GM21447 (cell line): ENCODE measurements at regions not wholly inside any gene's neighbourhood (a gene's known extent, or its start where the extent isn't known, plus 50 kb on each side); places are given as distances from the start of the nearest gene placed in this dataset.

Experiments used
- ATAC-seq: cut with Tn5 transposase; IDR thresholded peaks from one replicate; pipeline ENCODE4 v1.9.1; 2021; ENCODE audit not compliant: unreplicated experiment

DNA sequence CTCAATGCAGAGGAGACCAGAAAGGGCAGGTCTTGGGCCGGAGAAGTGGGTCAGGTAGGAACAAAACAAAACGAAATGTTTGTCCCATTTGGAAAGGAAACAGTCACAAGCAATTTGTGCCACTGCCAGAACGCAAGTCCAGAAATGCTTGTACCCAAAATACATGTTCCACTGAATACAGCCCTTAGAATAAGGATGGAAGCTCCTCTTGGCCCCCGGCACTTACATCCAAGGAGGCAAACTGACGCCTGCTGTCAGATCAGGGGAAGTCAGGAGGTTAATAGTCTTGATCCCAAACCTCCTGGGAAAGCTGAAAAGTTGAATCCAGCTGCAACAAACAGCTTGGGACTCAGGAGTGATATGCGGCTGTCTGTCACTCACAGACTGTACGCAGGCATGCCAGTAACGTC is 75.9 kb upstream of the GALNT2 start:
- no peak for ATAC-seq

DNA sequence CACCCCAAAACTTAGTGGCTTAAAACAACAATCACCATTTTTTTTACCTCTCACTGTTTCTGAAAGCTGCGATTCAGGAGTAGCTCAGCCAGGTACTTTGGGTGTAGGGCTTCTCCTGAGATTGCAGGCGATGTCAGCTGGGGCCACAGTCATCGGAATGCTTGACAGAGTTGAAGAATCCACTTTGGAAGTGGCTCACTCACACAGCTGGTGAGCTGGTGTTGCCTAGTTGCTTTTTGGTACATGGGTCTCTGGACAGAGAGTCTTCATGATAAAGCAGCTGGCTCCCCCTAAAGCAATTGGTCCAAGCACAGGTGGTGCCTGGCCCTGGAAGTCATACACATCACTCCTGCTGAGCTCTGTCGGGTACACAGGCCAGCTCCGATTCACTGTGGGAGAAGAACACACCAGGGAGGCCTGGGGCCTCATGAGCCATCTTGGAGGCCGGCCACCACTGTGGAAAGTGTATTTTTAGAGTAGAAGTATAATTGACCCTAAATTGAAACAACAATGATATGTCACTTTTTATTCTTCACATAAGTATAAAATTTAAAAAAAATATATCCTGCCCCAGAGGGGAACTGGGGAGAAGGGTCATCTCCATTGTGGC is 75.2 kb upstream of the GALNT2 start:
- ATAC-seq: no peak

- ATAC-seq: no peak
These were observed 74.0 kb upstream of the GALNT2 start for GRCh38 chr1:229993060-229993459.

- ATAC-seq: no peak
These were observed 73.1 kb upstream of the GALNT2 start for GRCh38 chr1:229993894-229994293.

GRCh38 chr1:229999004-229999670 is 67.9 kb upstream of the GALNT2 start:
- ATAC-seq: no peak

GRCh38 chr1:230000493-230001184 is 66.4 kb upstream of the GALNT2 start:
- ATAC-seq: no peak

DNA sequence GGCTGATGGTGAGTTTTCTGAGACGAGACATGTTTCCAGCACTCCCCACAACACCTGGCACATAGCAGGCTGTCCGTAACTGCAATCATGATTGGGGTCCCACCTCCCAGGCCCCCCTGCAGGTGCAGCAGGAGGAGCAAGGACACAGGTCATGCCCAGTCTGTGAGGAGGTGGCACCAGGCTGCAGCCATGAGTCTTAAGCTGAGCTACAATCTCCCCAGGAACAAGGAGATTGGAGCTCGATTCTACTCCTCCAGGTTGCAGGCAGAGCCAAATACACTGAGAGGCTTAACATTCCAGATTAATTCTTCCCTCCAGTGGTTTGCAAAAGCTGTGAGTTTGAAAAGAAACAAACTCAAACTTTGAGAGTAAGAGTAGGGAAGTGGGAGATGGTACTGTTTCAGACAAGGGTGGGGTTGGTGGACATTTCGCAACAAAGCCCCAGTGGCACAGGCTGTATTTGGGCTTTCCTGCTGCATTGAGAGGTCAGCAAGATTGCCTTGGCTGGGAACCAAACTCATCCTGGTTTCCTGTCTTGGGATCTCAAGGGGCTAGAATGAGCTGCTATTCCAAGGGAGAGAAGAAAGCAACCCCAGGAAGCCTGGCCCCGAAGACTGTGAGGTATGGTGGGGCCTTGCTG is 64.8 kb upstream of the GALNT2 start:
- no peak for ATAC-seq

GRCh38 chr1:230003409-230003808 is 63.6 kb upstream of the GALNT2 start:
- ATAC-seq: no peak

- no peak for ATAC-seq
These were observed 62.0 kb upstream of the GALNT2 start for GRCh38 chr1:230005040-230005439.

DNA sequence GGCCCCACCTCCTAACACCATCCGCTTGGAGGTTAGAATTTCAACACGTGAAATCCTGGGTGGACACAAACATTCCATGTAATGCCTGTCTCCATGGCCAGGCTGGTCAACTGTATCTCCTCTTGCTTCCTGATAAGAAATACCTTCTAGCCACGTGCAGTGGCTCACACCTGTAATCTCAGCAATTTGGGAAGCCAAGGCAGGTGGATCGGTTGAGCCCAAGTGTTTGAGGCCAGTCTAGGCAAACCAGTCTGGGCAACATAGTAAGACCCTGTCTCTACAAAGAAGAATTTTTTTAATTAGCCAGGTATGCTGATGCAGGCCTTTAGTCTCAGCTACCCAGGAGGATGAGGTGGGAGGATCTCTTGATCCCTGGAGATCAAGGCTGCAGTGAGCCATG is 58.3 kb upstream of the GALNT2 start:
- no peak for ATAC-seq

DNA sequence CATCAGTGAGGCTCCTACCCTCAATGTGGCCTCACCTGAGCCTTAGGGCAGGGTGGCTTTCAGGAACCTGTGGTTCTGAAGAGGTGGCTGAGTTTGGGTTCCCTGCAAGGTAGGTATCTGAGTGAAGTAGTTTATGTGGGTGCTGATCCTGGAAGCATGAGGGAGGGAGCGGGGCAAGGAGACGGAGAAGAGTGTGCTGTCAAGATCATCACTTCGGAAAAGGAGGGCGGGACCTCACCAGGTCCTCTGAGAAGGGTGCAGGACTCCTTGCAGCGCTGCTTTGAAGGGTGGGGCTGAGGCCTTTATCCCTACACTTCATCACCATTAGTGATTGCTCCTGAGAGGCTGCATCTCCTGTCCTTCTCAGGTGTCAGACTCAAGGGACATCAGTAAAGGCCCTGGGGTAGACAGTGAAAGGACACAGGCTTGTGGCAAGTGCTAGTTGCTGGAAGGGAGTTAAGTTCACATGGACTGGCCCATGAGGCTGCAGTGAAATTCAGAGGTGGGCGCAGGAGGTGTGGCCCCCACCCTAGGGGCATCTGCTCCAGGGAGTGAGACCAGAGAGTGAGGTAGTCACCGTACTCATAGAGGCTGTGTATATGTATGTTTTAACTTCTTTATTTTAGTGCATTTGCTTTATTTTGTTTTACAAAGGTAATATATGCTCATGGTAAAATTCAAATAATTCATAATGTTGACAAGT is 57.3 kb upstream of the GALNT2 start:
- no peak for ATAC-seq

GRCh38 chr1:230010603-230011332 is 56.3 kb upstream of the GALNT2 start:
- no peak for ATAC-seq

DNA sequence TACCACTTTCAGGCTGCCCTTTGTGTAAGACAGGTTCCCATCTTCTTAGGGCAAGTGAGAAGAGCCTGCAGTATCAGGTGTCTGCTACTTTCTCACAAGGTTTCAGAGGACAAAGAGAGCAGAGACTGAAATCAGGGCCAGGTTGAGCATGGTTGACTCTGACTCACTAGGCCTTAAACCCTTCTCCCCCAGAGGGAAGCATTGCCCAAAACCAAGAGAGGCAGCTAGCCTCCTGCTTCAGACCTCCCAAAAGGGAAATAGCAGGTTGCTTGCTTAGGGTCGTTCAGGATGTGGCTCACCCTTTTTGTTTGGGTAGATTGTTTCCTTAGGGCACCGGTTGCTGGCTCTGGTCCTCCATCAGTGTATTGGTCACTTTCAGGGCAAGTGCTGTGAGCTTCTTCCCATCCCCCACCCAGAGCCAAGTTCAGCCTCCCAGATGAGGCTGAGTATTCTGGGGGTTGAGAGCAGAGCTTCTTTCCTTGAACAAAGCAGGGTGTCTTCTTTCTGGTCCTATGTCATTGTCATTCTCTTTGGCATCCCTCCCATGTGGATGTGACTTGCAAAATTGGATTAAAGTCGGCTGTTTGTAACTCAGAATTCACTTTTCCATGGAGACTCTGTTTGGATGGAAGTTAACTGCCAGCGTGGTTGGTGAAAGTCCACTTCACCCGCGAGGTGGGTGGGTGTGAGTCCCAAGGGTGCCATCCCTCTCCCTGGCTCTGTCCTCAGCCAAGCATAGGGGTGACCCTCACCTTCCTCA is 55.5 kb upstream of the GALNT2 start:
- ATAC-seq: no peak

- ATAC-seq: no peak
These were observed 55.0 kb upstream of the GALNT2 start for GRCh38 chr1:230012093-230012393.

GRCh38 chr1:230012741-230013140 is 54.3 kb upstream of the GALNT2 start:
- no peak for ATAC-seq

GRCh38 chr1:230016159-230016558 is 50.9 kb upstream of the GALNT2 start:
- ATAC-seq: no peak
